Fibroblast of lung (primary cell): ENCODE measurements at regions not wholly inside any gene's neighbourhood (a gene's known extent, or its start where the extent isn't known, plus 50 kb on each side); places are given as distances from the start of the nearest gene placed in this dataset.

ENCODE experiments used
- DNase-seq, 2 donors: peaks; one replicate each; pipeline versions ENCODE4 v3.0.0 to v3.0.0-alpha.2; 2010; ENCODE audit warnings: low read depth in 2 of 2
- H2AFZ ChIP-seq: 2 replicates; pipeline ENCODE4 v1.5.1; 2012; ENCODE audit warnings: low read length, control low read depth, inconsistent platforms
- H3K27ac ChIP-seq: 2 replicates; pipeline ENCODE4 v1.5.1; 2011; ENCODE audit warnings: low read length, control low read depth; ENCODE audit not compliant: insufficient read depth
- H3K27me3 ChIP-seq: 2 replicates; pipeline ENCODE4 v1.5.1; 2011; ENCODE audit warnings: mild to moderate bottlenecking, low read length; ENCODE audit not compliant: control insufficient read depth, insufficient read depth
- H3K36me3 ChIP-seq: 2 replicates; pipeline ENCODE4 v1.5.1; 2011; ENCODE audit warnings: low read length; ENCODE audit not compliant: control insufficient read depth, insufficient read depth
- H3K4me1 ChIP-seq: 2 replicates; pipeline ENCODE4 v1.5.1; 2011; ENCODE audit warnings: low read length; ENCODE audit not compliant: control insufficient read depth, insufficient read depth; ENCODE audit errors: extremely low read depth
- H3K4me2 ChIP-seq: 2 replicates; pipeline ENCODE4 v1.5.1; 2011; ENCODE audit warnings: low read length, control low read depth; ENCODE audit not compliant: insufficient read depth; ENCODE audit errors: extremely low read depth
- H3K4me3 ChIP-seq, 4 experiments: fragments of 200-600 bp in 1 of 4; sonication (generic) in 1 of 4; replicated peaks in 1 of 4; 2 replicates each; pipeline ENCODE4 v1.5.1; 2011 to 2016; ENCODE audit warnings: low read length in 4 of 4, low read depth in 3 of 4, mild to moderate bottlenecking in 3 of 4, control low read depth in 2 of 4, inconsistent platforms in 1 of 4, mixed read lengths in 1 of 4; ENCODE audit not compliant: insufficient read depth in 1 of 4; ENCODE audit errors: control extremely low read depth in 1 of 4
- H3K79me2 ChIP-seq: 2 replicates; pipeline ENCODE4 v1.5.1; 2012; ENCODE audit warnings: mild to moderate bottlenecking, low read length, inconsistent platforms; ENCODE audit not compliant: control insufficient read depth, insufficient read depth
- H3K9ac ChIP-seq: 2 replicates; pipeline ENCODE4 v1.5.1; 2011; ENCODE audit warnings: mild to moderate bottlenecking, low read length, control low read depth; ENCODE audit not compliant: insufficient read depth
- H3K9me3 ChIP-seq: 2 replicates; pipeline ENCODE4 v1.5.1; 2012; ENCODE audit warnings: low read depth, low read length; ENCODE audit not compliant: control insufficient read depth, insufficient read depth
- H4K20me1 ChIP-seq: 2 replicates; pipeline ENCODE4 v1.5.1; 2011; ENCODE audit warnings: low read length; ENCODE audit not compliant: control insufficient read depth, insufficient read depth; ENCODE audit errors: extremely low read depth
- EZH2 ChIP-seq: IDR thresholded peaks from 2 replicates; pipeline ENCODE4 v1.5.1; 2012; ENCODE audit warnings: low read length, control low read depth, mild to moderate bottlenecking; ENCODE audit errors: missing control alignments
- TF ChIP-seq, protein P1 (sequence below), 2 donors: IDR thresholded peaks in 1 of 2; conservative IDR thresholded peaks in 1 of 2; 1 replicate in 1 of 2; 2 replicates in 1 of 2; pipeline ENCODE4 v1.5.1; 2011 to 2012; ENCODE audit warnings: low read length in 2 of 2, control low read depth in 1 of 2, inconsistent platforms in 1 of 2, low read depth in 1 of 2, mild to moderate bottlenecking in 1 of 2

DNA sequence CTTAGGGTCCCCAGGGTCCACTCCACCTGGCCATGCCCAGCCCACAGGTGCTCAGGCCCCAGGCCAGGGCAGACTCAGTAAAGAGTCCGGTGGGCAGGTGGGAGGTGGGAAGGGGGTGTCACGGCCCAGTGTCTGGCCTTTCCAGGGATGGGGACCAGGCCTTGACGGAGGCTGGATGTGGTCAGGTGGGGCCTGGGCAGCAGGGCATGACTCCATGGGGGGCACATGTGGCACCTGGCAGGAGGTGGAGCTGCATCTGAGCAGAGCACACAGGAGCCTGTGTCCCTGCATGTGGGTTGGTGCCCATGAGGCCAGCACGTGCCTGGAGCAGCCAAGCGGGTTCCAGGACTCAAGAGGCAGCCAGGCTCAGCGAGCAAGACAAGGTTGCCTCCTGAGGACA is 132.9 kb downstream of the FAM53A start:
- Histone ChIP-seq H3K4me2 (no peak overlapping the region), H3K36me3 (no peaks in the 10 kb centered on the region), H3K9ac (no peak overlapping the region), H3K4me1 (no peaks in the 10 kb centered on the region), H3K9me3 (no peaks in the 10 kb centered on the region), H3K79me2 (no peaks in the 10 kb centered on the region), H2AFZ (no peak overlapping the region), H4K20me1 (no peaks in the 10 kb centered on the region), H3K4me3 (no peak overlapping the region), H3K27me3 (no peaks in the 10 kb centered on the region), H3K27ac (no peak overlapping the region)
- no peak for DNase-seq
- TF ChIP-seq, protein P1, sequence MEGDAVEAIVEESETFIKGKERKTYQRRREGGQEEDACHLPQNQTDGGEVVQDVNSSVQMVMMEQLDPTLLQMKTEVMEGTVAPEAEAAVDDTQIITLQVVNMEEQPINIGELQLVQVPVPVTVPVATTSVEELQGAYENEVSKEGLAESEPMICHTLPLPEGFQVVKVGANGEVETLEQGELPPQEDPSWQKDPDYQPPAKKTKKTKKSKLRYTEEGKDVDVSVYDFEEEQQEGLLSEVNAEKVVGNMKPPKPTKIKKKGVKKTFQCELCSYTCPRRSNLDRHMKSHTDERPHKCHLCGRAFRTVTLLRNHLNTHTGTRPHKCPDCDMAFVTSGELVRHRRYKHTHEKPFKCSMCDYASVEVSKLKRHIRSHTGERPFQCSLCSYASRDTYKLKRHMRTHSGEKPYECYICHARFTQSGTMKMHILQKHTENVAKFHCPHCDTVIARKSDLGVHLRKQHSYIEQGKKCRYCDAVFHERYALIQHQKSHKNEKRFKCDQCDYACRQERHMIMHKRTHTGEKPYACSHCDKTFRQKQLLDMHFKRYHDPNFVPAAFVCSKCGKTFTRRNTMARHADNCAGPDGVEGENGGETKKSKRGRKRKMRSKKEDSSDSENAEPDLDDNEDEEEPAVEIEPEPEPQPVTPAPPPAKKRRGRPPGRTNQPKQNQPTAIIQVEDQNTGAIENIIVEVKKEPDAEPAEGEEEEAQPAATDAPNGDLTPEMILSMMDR (conservative IDR thresholded peaks at IDR 0.05 in 1 of 2, IDR thresholded peaks at IDR 0.05 in 1 of 2; ENCODE audit: low read depth in 1 of 2, low read length in 2 of 2) = no peak
- TF ChIP-seq EZH2 = no peak

DNA sequence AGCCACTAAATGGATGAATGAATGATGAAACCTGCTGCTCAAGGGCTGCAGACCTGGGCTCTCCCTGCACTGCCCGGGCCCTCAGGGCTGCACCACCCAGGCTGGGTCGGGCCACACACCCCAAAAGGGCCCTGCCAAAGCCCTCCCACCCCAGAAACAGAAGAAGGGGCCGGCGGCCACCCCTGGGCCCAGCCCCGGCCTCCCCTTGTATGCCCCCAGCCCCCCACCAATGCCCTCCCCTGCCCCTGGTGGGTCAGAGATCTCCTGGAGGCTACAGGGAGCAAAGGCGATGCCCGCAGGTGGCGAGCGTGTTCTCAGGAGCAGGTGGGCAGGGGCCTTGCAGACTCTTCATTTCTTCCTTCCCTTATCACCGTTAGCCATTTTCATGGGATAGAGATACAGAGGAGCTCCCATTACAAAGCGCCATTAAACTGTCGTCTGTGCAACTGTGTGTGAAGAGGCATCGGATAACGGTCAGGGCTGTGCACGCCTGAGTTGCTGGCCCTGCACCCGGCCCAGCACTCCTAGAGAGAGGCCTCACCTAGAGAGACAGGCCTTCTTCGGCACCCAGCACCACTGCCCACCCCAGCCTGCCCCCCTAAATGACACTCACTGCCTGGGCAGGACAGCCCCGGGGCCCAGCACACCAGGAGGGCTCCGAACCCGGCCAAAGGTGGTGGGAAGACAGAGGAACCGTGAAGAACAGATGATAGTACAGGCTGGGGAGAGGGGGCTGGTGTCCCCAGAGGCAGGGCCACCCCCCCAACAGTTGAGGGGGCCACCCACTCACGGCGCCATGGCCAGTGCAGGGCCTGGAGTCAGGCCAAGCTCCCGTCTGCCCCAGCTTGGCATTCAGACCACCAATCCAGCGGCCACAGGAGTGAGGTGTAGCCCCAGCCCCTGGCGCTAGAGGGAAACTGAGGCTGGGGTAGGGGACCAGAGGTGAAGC is 133.7 kb downstream of the FAM53A start:
- H3K79me2 ChIP-seq = no peaks in the 10 kb centered on the region
- no peaks in the 10 kb centered on the region for H3K36me3 ChIP-seq
- H3K4me2 ChIP-seq = no peak overlapping the region
- DNase-seq = no peak
- no peaks in the 10 kb centered on the region for H4K20me1 ChIP-seq
- H2AFZ ChIP-seq = no peak overlapping the region
- no peak overlapping the region for H3K4me3 ChIP-seq
- no peaks in the 10 kb centered on the region for H3K4me1 ChIP-seq
- H3K27me3 ChIP-seq = no peaks in the 10 kb centered on the region
- no peak overlapping the region for H3K9ac ChIP-seq
- no peak overlapping the region for H3K27ac ChIP-seq
- no peaks in the 10 kb centered on the region for H3K9me3 ChIP-seq
- no peak for TF ChIP-seq EZH2
- TF ChIP-seq, protein P1 (conservative IDR thresholded peaks at IDR 0.05 in 1 of 2, IDR thresholded peaks at IDR 0.05 in 1 of 2; ENCODE audit: low read depth in 1 of 2, low read length in 2 of 2) = no peak

DNA sequence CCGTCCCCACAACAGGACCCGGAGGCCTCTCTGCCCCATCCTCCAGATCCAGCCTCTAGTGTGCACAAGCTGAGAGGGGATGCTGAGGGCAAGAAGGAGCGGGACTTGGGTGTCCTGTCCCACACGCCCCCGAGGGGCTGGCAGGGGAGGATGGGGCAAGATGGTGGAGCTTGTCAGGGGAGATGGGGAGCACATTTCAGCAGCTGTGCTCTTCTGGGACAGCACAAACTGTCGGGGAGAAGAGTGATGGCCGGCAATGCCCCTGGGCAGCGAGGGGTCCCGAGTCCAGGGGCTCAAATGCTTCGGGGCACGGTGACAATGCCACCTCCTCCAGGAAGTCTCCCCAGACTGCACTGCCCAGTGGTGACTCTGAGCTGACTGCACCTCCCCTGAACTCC is 134.5 kb downstream of the FAM53A start:
- H3K4me3 ChIP-seq = no peak overlapping the region
- TF ChIP-seq EZH2 = no peak
- TF ChIP-seq, protein P1 (conservative IDR thresholded peaks at IDR 0.05 in 1 of 2, IDR thresholded peaks at IDR 0.05 in 1 of 2; ENCODE audit: low read depth in 1 of 2, low read length in 2 of 2) = no peak

More for the DNA sequence above, 134.5 kb downstream of the FAM53A start:
- Histone ChIP-seq H3K4me1 (no peaks in the 10 kb centered on the region), H3K9me3 (no peaks in the 10 kb centered on the region), H3K36me3 (no peaks in the 10 kb centered on the region), H3K79me2 (no peaks in the 10 kb centered on the region), H3K27ac (no peak overlapping the region), H3K27me3 (no peaks in the 10 kb centered on the region), H3K4me2 (no peak overlapping the region), H4K20me1 (no peaks in the 10 kb centered on the region), H3K9ac (no peak overlapping the region), H2AFZ (no peak overlapping the region)
- DNase-seq = no peak
